IMR-90 (cell line): ENCODE measurements at regions not wholly inside any gene's neighbourhood (a gene's known extent, or its start where the extent isn't known, plus 50 kb on each side); places are given as distances from the start of the nearest gene placed in this dataset.

Source experiments
- ATAC-seq: fragments of 200-7000 bp; cut with Tn5 transposase; 2 replicates; pipeline ENCODE4 v1.9.1; 2020; ENCODE audit warnings: low read depth, mild to moderate bottlenecking, moderate library complexity
- BruUV-seq: library from RNA; stranded (reverse); fragments of 400-500 nt; replicated peaks from 2 replicates; lab custom pipeline; 2021; lab: Mats Ljungman, UMichigan
- CTCF ChIA-PET: fragments of 300-600 bp; formaldehyde crosslinking; extraction: SDS; loops from one replicate; lab custom pipeline; 2021; ENCODE audit warnings: antibody characterized with exemption; lab: Yijun Ruan, JAX
- POLR2A ChIA-PET: fragments of 300-600 bp; sonication (Branson Sonifier 250); formaldehyde crosslinking; loops from one replicate; lab custom pipeline; 2022; ENCODE audit warnings: antibody characterized with exemption; ENCODE audit not compliant: unreplicated experiment; lab: Charles Lee
- DNase-seq: peaks from one replicate; pipeline ENCODE4 v3.0.0; 2013
- H2AFZ ChIP-seq: replicated peaks from 2 replicates; pipeline ENCODE3; 2013; ENCODE audit warnings: low read length, mild to moderate bottlenecking; ENCODE audit not compliant: poor library complexity
- H2AK5ac ChIP-seq: 2 replicates; pipeline ENCODE4 v1.6.1; 2013; ENCODE audit warnings: low read depth, low read length, inconsistent platforms
- H2AK9ac ChIP-seq: replicated peaks from 2 replicates; pipeline ENCODE3; 2013; ENCODE audit warnings: mild to moderate bottlenecking, low read depth, low read length, moderate library complexity; ENCODE audit not compliant: poor library complexity
- H2BK120ac ChIP-seq: 2 replicates; pipeline ENCODE4 v1.6.1; 2013; ENCODE audit warnings: low read depth, low read length, inconsistent platforms
- H2BK15ac ChIP-seq: 3 replicates; pipeline ENCODE4 v1.6.1; 2013; ENCODE audit warnings: low read depth, low read length, inconsistent platforms
- H2BK20ac ChIP-seq: 2 replicates; pipeline ENCODE4 v1.6.1; 2013; ENCODE audit warnings: low read depth, mild to moderate bottlenecking, inconsistent platforms, low read length, moderate library complexity
- H2BK5ac ChIP-seq: 2 replicates; pipeline ENCODE4 v1.6.1; 2013; ENCODE audit warnings: mild to moderate bottlenecking, low read depth, low read length, inconsistent platforms; ENCODE audit not compliant: poor library complexity, severe bottlenecking
- H3K14ac ChIP-seq: replicated peaks from 2 replicates; pipeline ENCODE4 v1.6.1; 2013; ENCODE audit warnings: low read depth, low read length, inconsistent platforms
- H3K18ac ChIP-seq: 2 replicates; pipeline ENCODE4 v1.6.1; 2013; ENCODE audit warnings: low read depth, low read length, control low read depth
- H3K23ac ChIP-seq: 2 replicates; pipeline ENCODE4 v1.6.1; 2013; ENCODE audit warnings: low read depth, low read length, inconsistent platforms
- H3K27ac ChIP-seq: 2 replicates; pipeline ENCODE4 v1.5.1; 2013; ENCODE audit warnings: mild to moderate bottlenecking, control low read depth, low read length; ENCODE audit not compliant: insufficient read depth
- H3K27me3 ChIP-seq: 2 replicates; pipeline ENCODE4 v1.6.1; 2013; ENCODE audit warnings: low read length; ENCODE audit not compliant: control insufficient read depth, insufficient read depth
- H3K36me3 ChIP-seq: 2 replicates; pipeline ENCODE4 v1.6.1; 2013; ENCODE audit warnings: low read length, mixed read lengths; ENCODE audit not compliant: control insufficient read depth, insufficient read depth
- H3K4ac ChIP-seq: 2 replicates; pipeline ENCODE4 v1.6.1; 2013; ENCODE audit warnings: low read depth, low read length, inconsistent platforms
- H3K4me1 ChIP-seq: 2 replicates; pipeline ENCODE4 v1.6.1; 2013; ENCODE audit warnings: low read length, mixed read lengths; ENCODE audit not compliant: control insufficient read depth, insufficient read depth
- H3K4me2 ChIP-seq: 2 replicates; pipeline ENCODE4 v1.6.1; 2013; ENCODE audit warnings: low read depth, mild to moderate bottlenecking, control low read depth, low read length, moderate library complexity
- H3K4me3 ChIP-seq: 2 replicates; pipeline ENCODE4 v1.5.1; 2013; ENCODE audit warnings: low read depth, mild to moderate bottlenecking, control low read depth, low read length, moderate library complexity; ENCODE audit not compliant: insufficient read depth
- H3K56ac ChIP-seq: 2 replicates; pipeline ENCODE4 v1.6.1; 2013; ENCODE audit warnings: low read length, inconsistent platforms; ENCODE audit not compliant: insufficient read depth; ENCODE audit errors: extremely low read depth
- H3K79me1 ChIP-seq, 2 experiments: 2 replicates each; pipeline ENCODE4 v1.6.1; 2013; ENCODE audit warnings: low read length in 2 of 2, inconsistent platforms in 1 of 2, low read depth in 1 of 2
- H3K9ac ChIP-seq: 2 replicates; pipeline ENCODE4 v1.6.1; 2013; ENCODE audit warnings: low read depth, low read length, control low read depth
- H3K9me1 ChIP-seq: 2 replicates; pipeline ENCODE4 v1.6.1; 2013; ENCODE audit warnings: low read length, inconsistent platforms; ENCODE audit not compliant: insufficient read depth
- H3K9me3 ChIP-seq: 2 replicates; pipeline ENCODE4 v1.6.1; 2013; ENCODE audit warnings: low read length; ENCODE audit not compliant: control insufficient read depth, insufficient read depth
- H4K20me1 ChIP-seq: 2 replicates; pipeline ENCODE4 v1.6.1; 2013; ENCODE audit warnings: low read length, inconsistent platforms; ENCODE audit not compliant: insufficient read depth
- H4K5ac ChIP-seq: 2 replicates; pipeline ENCODE4 v1.6.1; 2013; ENCODE audit warnings: mild to moderate bottlenecking, low read depth, low read length, control low read depth
- H4K8ac ChIP-seq, 2 experiments: 2 replicates each; pipeline ENCODE4 v1.6.1; 2013; ENCODE audit warnings: low read depth in 2 of 2, low read length in 2 of 2, control low read depth in 1 of 2, inconsistent platforms in 1 of 2
- H4K91ac ChIP-seq: 2 replicates; pipeline ENCODE4 v1.6.1; 2013; ENCODE audit warnings: low read depth, low read length, inconsistent platforms; ENCODE audit not compliant: insufficient read depth
- BHLHE40 ChIP-seq: fragments of 150-350 bp; IDR thresholded peaks from 2 replicates; pipeline ENCODE4 v1.6.1; 2016; ENCODE audit warnings: mild to moderate bottlenecking, low read depth, low read length
- CEBPB ChIP-seq: IDR thresholded peaks from 2 replicates; pipeline ENCODE4 v1.6.1; 2012; ENCODE audit warnings: low read depth, low read length, improper control_type of control experiment
- CHD1 ChIP-seq: IDR thresholded peaks from 2 replicates; pipeline ENCODE4 v1.6.1; 2012; ENCODE audit warnings: low read depth, low read length, improper control_type of control experiment
- FOS ChIP-seq: fragments of 150-350 bp; IDR thresholded peaks from 2 replicates; pipeline ENCODE4 v1.6.1; 2016; ENCODE audit warnings: low read depth, low read length
- MAFK ChIP-seq: IDR thresholded peaks from 2 replicates; pipeline ENCODE4 v1.6.1; 2012; ENCODE audit warnings: low read depth, low read length, improper control_type of control experiment
- MAZ ChIP-seq: IDR thresholded peaks from 2 replicates; pipeline ENCODE4 v1.6.1; 2012; ENCODE audit warnings: low read depth, mild to moderate bottlenecking, low read length, improper control_type of control experiment, moderate library complexity, borderline replicate concordance
- MXI1 ChIP-seq: IDR thresholded peaks from 2 replicates; pipeline ENCODE4 v1.6.1; 2012; ENCODE audit warnings: low read depth, mild to moderate bottlenecking, low read length, moderate library complexity, borderline replicate concordance
- NFE2L2 ChIP-seq: fragments of 150-350 bp; IDR thresholded peaks from 2 replicates; pipeline ENCODE4 v1.6.1; 2016; ENCODE audit warnings: low read depth, mild to moderate bottlenecking, low read length
- POLR2A ChIP-seq: IDR thresholded peaks from 2 replicates; pipeline ENCODE4 v1.6.1; 2012; ENCODE audit warnings: mild to moderate bottlenecking, low read depth, low read length
- RAD21 ChIP-seq: IDR thresholded peaks from 2 replicates; pipeline ENCODE4 v1.6.1; 2012; ENCODE audit warnings: low read length, improper control_type of control experiment
- RCOR1 ChIP-seq: IDR thresholded peaks from 2 replicates; pipeline ENCODE4 v1.6.1; 2012; ENCODE audit warnings: mild to moderate bottlenecking, low read length, improper control_type of control experiment; ENCODE audit not compliant: insufficient replicate concordance
- RFX5 ChIP-seq: IDR thresholded peaks from 2 replicates; pipeline ENCODE4 v1.8.0; 2012; ENCODE audit warnings: low read depth, mild to moderate bottlenecking, low read length, moderate library complexity
- SMC3 ChIP-seq: fragments of 150-350 bp; IDR thresholded peaks from 2 replicates; pipeline ENCODE4 v1.6.1; 2016; ENCODE audit warnings: low read depth, mild to moderate bottlenecking, antibody characterized with exemption, low read length, moderate library complexity
- WGBS, 2 experiments: methylation state at CpG; one replicate each; pipeline versions ENCODE4 v1.1.5 to v1.1.7; 2013; ENCODE audit warnings: missing lambda C conversion rate in 2 of 2; ENCODE audit not compliant: insufficient read length in 1 of 2; ENCODE audit errors: extremely low coverage in 2 of 2; 5-methylcytosine and 5-hydroxymethylcytosine counted together
- dilution Hi-C: fragments of 300-500 bp; cut with HindIII; formaldehyde crosslinking; loops from one replicate; pipeline ENCODE4 v1.14.3; 2018; ENCODE audit warnings: low sequenced_read_pairs; ENCODE audit not compliant: unreplicated experiment
- in situ Hi-C: fragments of 300-500 bp; cut with MboI; formaldehyde crosslinking; loops from 3 replicates; pipeline ENCODE4 v1.14.3; 2019; ENCODE audit warnings: low sequenced_read_pairs, inconsistent platforms, mixed read lengths
- intact Hi-C: fragments of 100-400 bp; cut with micrococcal nuclease; formaldehyde crosslinking; loops from 2 replicates; pipeline ENCODE4 v1.10.0; 2022
- TF ChIP-seq, protein P1 (sequence below): fragments of 150-350 bp; IDR thresholded peaks from 2 replicates; pipeline ENCODE4 v1.6.1; 2016; ENCODE audit warnings: low read depth, mild to moderate bottlenecking, low read length, moderate library complexity, borderline replicate concordance
- TF ChIP-seq, protein P2 (sequence below): conservative IDR thresholded peaks from 2 replicates; pipeline ENCODE4 v1.5.1; 2012; ENCODE audit warnings: mild to moderate bottlenecking, low read depth, low read length, improper control_type of control experiment
- TF ChIP-seq, protein P3 (sequence below): fragments of 150-350 bp; IDR thresholded peaks from 2 replicates; pipeline ENCODE4 v1.6.1; 2017; ENCODE audit warnings: mild to moderate bottlenecking, antibody characterized with exemption, low read length, low read depth

DNA sequence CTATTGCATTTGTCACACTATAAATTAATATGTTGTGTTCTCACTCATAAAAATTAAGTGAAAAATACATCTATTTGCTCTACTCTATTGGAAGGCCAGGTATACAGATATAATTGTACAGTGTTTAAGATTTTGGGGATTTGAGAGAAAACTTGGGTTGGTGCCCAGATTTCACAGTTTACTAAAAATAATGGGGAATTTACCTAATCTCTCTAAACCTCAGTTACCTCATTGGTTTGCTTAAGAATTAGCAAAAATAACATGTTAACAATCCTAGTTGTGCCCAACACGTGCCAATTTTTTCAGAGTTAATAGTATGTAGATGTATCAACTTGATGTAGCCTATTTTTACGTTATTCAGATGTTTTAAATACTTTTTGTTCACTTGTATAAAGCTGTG, 1495.3 kb upstream of the PCDH7 start:
- Histone ChIP-seq H3K4ac (no peak overlapping the region), H2AK9ac (no peak overlapping the region), H3K9me3 (no peaks in the 10 kb centered on the region), H2BK20ac (no peak overlapping the region), H3K79me1 (no peaks in the 10 kb centered on the region), H3K27ac (no peak overlapping the region), H2BK5ac (no peak overlapping the region), H3K27me3 (no peaks in the 10 kb centered on the region), H3K9ac (no peak overlapping the region), H4K8ac (no peak overlapping the region), H3K4me1 (no peaks in the 10 kb centered on the region), H3K9me1 (no peaks in the 10 kb centered on the region), H3K14ac (no peak overlapping the region), H2AFZ (no peak overlapping the region), H4K20me1 (no peaks in the 10 kb centered on the region), H4K5ac (no peak overlapping the region), H3K36me3 (no peaks in the 10 kb centered on the region), H2BK120ac (no peak overlapping the region), H2BK15ac (no peak overlapping the region), H3K4me2 (no peak overlapping the region), H3K23ac (no peak overlapping the region), H3K4me3 (no peak overlapping the region), H2AK5ac (no peak overlapping the region), H4K91ac (no peak overlapping the region), H3K18ac (no peak overlapping the region), H3K56ac (no peak overlapping the region)
- ChIA-PET CTCF (no interaction called here), POLR2A (no interaction called here)
- TF ChIP-seq MAZ (no peak), CHD1 (no peak), RCOR1 (no peak), BHLHE40 (no peak), FOS (no peak), RFX5 (no peak), SMC3 (no peak), MXI1 (no peak), POLR2A (no peak), MAFK (no peak), CEBPB (no peak), RAD21 (no peak), NFE2L2 (no peak)
- TF ChIP-seq, protein P1, sequence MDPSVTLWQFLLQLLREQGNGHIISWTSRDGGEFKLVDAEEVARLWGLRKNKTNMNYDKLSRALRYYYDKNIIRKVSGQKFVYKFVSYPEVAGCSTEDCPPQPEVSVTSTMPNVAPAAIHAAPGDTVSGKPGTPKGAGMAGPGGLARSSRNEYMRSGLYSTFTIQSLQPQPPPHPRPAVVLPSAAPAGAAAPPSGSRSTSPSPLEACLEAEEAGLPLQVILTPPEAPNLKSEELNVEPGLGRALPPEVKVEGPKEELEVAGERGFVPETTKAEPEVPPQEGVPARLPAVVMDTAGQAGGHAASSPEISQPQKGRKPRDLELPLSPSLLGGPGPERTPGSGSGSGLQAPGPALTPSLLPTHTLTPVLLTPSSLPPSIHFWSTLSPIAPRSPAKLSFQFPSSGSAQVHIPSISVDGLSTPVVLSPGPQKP, result no peak
- TF ChIP-seq, protein P2, sequence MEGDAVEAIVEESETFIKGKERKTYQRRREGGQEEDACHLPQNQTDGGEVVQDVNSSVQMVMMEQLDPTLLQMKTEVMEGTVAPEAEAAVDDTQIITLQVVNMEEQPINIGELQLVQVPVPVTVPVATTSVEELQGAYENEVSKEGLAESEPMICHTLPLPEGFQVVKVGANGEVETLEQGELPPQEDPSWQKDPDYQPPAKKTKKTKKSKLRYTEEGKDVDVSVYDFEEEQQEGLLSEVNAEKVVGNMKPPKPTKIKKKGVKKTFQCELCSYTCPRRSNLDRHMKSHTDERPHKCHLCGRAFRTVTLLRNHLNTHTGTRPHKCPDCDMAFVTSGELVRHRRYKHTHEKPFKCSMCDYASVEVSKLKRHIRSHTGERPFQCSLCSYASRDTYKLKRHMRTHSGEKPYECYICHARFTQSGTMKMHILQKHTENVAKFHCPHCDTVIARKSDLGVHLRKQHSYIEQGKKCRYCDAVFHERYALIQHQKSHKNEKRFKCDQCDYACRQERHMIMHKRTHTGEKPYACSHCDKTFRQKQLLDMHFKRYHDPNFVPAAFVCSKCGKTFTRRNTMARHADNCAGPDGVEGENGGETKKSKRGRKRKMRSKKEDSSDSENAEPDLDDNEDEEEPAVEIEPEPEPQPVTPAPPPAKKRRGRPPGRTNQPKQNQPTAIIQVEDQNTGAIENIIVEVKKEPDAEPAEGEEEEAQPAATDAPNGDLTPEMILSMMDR, result no peak
- TF ChIP-seq, protein P3, sequence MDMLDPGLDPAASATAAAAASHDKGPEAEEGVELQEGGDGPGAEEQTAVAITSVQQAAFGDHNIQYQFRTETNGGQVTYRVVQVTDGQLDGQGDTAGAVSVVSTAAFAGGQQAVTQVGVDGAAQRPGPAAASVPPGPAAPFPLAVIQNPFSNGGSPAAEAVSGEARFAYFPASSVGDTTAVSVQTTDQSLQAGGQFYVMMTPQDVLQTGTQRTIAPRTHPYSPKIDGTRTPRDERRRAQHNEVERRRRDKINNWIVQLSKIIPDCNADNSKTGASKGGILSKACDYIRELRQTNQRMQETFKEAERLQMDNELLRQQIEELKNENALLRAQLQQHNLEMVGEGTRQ, result no peak
- DNase-seq (no peak), ATAC-seq (no peak)
- dilution Hi-C loops (no loop called here), intact Hi-C loops (no loop called here), in situ Hi-C loops (no loop called here)
- no CpG with 5 or more reads among the region's 2 CpGs for WGBS, 2 experiments
- BruUV-seq, result no TSS peak
